Cardiac fibroblast (primary cell): ENCODE measurements at regions not wholly inside any gene's neighbourhood (a gene's known extent, or its start where the extent isn't known, plus 50 kb on each side); places are given as distances from the start of the nearest gene placed in this dataset.

ENCODE experiments used
- DNase-seq, 2 donors: peaks; one replicate each; pipeline versions ENCODE4 v3.0.0 to v3.0.0-alpha.2; 2010; ENCODE audit warnings: low read depth in 2 of 2
- H3K4me3 ChIP-seq, 2 donors: replicated peaks in 1 of 2; 1 replicate in 1 of 2; 2 replicates in 1 of 2; pipeline ENCODE4 v1.5.1; 2011; ENCODE audit warnings: low read depth in 2 of 2, low read length in 2 of 2, mild to moderate bottlenecking in 2 of 2, moderate library complexity in 1 of 2
- CTCF ChIP-seq: IDR thresholded peaks from one replicate; pipeline ENCODE4 v1.5.1; 2011; ENCODE audit warnings: low read depth, mild to moderate bottlenecking, low read length, inconsistent platforms

GRCh38 chr12:75852143-75852542, 179.4 kb downstream of the PHLDA1 start:
- DNase-seq: no peak
- TF ChIP-seq CTCF: no peak
- H3K4me3 ChIP-seq: no peak overlapping the region

- no peak for TF ChIP-seq CTCF
- DNase-seq: peak; percentile 56 to 69
Observed at GRCh38 chr12:75850721-75851462, 180.7 kb downstream of the PHLDA1 start.

GRCh38 chr12:75848961-75849360, 182.6 kb downstream of the PHLDA1 start:
- DNase-seq: no peak
- no peak for TF ChIP-seq CTCF
- no peak overlapping the region for H3K4me3 ChIP-seq

More at GRCh38 chr12:75850721-75851462, 180.7 kb downstream of the PHLDA1 start:
- H3K4me3 ChIP-seq: no peak overlapping the region

- DNase-seq: peak in 1 of 2 donors; percentile 49
- H3K4me3 ChIP-seq: no peak overlapping the region
- TF ChIP-seq CTCF: no peak
Observed at GRCh38 chr12:75848431-75848925, 183.1 kb downstream of the PHLDA1 start.

- no peak for DNase-seq
- no peak overlapping the region for H3K4me3 ChIP-seq
- TF ChIP-seq CTCF: no peak
Observed at GRCh38 chr12:75846102-75846501, 185.5 kb downstream of the PHLDA1 start.

- DNase-seq: peak in 1 of 2 donors; percentile 61
- no peak for TF ChIP-seq CTCF
- H3K4me3 ChIP-seq: no peak overlapping the region
Observed at GRCh38 chr12:75844985-75845384, 186.6 kb downstream of the PHLDA1 start.
